ENCODE measurements at regions not wholly inside any gene's neighbourhood (a gene's known extent, or its start where the extent isn't known, plus 50 kb on each side); places are given as distances from the start of the nearest gene placed in this dataset.

DNA sequence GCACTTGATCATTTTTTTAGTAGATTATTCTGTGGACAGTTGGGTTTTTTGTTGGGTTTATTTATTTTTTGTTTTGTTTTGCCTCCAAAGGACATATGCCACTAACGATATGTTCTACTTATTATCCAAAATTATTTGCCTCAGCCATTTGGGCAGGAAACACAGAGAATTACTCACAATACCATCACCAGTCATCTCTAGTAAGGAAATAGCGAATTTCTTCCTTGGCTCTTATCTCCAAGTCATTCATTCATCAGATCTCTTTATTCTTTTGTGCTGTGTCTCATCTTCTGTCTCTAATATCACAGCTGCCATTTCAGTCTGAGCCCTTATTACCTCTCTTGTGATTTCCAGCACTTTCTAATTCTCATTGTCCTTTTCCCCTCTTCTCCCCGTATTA, 130.4 kb upstream of the SMLR1 start:
- Mint-ChIP-seq H3K27me3 (no peaks in the 10 kb centered on the region), H3K4me3 (ENCODE audit: low read depth) (no peak overlapping the region), H3K27ac (no peak overlapping the region), H3K9me3 (ENCODE audit: low read depth) (no peaks in the 10 kb centered on the region), H3K4me1 (ENCODE audit: low read depth) (no peaks in the 10 kb centered on the region), H3K36me3 (ENCODE audit: insufficient read depth) (no peaks in the 10 kb centered on the region)
- no peak for DNase-seq (ENCODE audit: low spot score, unreplicated experiment)
- TF ChIP-seq, protein P1, sequence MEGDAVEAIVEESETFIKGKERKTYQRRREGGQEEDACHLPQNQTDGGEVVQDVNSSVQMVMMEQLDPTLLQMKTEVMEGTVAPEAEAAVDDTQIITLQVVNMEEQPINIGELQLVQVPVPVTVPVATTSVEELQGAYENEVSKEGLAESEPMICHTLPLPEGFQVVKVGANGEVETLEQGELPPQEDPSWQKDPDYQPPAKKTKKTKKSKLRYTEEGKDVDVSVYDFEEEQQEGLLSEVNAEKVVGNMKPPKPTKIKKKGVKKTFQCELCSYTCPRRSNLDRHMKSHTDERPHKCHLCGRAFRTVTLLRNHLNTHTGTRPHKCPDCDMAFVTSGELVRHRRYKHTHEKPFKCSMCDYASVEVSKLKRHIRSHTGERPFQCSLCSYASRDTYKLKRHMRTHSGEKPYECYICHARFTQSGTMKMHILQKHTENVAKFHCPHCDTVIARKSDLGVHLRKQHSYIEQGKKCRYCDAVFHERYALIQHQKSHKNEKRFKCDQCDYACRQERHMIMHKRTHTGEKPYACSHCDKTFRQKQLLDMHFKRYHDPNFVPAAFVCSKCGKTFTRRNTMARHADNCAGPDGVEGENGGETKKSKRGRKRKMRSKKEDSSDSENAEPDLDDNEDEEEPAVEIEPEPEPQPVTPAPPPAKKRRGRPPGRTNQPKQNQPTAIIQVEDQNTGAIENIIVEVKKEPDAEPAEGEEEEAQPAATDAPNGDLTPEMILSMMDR (IDR thresholded peaks at IDR 0.05; ENCODE audit: unreplicated experiment) = no peak

DNA sequence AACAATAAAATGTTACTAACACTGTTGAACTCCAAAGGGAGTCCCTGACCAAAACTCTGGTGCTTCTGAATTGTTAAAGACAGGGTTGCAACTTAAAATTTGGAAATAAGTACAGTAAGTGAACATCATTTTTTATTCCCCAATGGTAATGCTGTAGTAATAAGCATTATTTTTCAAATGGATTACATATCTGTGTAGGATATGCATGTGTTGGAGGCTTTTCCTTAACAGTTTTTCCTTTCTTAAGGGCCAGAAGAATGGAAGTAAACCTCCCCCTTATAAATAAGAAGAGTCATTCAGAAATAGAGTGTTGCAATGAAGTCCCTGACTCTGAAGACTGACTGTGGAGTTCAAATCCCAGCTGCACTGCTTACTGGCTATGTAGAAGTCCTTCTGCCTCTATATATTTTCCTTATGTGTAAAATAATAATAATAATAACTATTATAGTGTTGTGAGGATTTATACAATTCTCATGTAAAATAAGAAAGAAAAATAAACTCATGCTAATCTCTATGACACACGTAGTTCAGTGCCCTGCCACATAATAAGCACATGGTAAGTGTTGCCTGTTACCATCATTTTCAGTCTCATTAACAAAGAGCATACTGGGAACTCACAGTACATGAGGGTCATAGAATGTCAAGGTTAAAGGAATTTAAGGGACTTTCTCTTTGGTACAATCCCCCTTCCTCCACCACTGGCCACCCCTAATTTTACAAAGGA, 129.8 kb upstream of the SMLR1 start:
- TF ChIP-seq, protein P1 (IDR thresholded peaks at IDR 0.05; ENCODE audit: unreplicated experiment) = no peak
- Mint-ChIP-seq H3K27ac (no peak overlapping the region), H3K36me3 (ENCODE audit: insufficient read depth) (no peaks in the 10 kb centered on the region), H3K4me3 (ENCODE audit: low read depth) (no peak overlapping the region), H3K4me1 (ENCODE audit: low read depth) (no peaks in the 10 kb centered on the region), H3K27me3 (no peaks in the 10 kb centered on the region), H3K9me3 (ENCODE audit: low read depth) (no peaks in the 10 kb centered on the region)
- DNase-seq (ENCODE audit: low spot score, unreplicated experiment) = no peak

DNA sequence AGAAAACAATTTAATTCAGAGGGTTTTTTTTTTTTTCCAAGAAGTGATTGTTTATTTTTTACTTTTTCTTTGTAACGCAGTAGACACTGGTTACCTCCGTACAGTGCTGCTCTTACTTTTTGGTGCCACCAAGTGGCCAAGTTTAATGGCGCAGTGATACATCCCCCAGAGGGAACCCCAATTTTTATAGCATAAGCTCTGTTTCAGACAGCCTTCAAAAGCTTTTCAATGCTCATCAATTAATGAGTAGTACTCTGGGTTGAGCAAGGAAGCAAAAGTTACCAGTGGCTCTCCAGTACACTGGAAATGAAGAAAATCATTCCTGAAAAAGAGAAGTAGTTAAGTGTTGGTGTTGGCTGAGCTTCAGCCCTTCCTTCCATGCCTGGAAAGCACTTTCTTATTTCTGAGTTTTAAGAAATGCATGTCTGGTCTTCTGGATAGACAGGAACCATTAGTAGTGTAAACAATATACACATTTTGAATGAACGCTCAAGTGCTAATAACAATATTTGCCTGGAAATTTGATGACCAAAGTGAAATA, 129.1 kb upstream of the SMLR1 start:
- Mint-ChIP-seq H3K4me3 (ENCODE audit: low read depth) (no peak overlapping the region), H3K27me3 (no peaks in the 10 kb centered on the region), H3K9me3 (ENCODE audit: low read depth) (no peaks in the 10 kb centered on the region), H3K27ac (no peak overlapping the region), H3K36me3 (ENCODE audit: insufficient read depth) (no peaks in the 10 kb centered on the region), H3K4me1 (ENCODE audit: low read depth) (no peaks in the 10 kb centered on the region)
- DNase-seq (ENCODE audit: low spot score, unreplicated experiment) = peak; percentile 21
- TF ChIP-seq, protein P1 (IDR thresholded peaks at IDR 0.05; ENCODE audit: unreplicated experiment) = peak; percentile 77

DNA sequence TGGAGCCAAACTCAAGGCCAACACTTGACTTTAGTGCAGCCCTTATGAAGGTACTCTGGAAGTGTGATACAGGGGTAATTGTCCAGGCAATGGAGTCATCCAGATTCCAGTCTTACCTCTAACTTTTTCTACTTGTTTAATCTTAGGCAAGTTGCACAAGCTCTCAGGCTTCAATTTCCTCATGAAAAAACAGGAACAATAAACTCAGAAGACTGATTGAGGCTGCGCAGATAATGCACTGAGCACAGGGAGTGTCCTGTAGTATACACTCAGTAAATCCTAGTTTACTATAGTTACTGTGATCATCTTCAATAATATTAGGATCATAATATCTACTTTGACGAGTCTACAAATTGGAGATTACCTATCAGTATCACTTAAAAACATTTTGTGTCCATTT, 127.5 kb upstream of the SMLR1 start:
- Mint-ChIP-seq H3K27ac (no peak overlapping the region), H3K9me3 (ENCODE audit: low read depth) (peaks cover 8% of the 10 kb centered on the region), H3K4me1 (ENCODE audit: low read depth) (no peaks in the 10 kb centered on the region), H3K36me3 (ENCODE audit: insufficient read depth) (no peaks in the 10 kb centered on the region), H3K4me3 (ENCODE audit: low read depth) (no peak overlapping the region), H3K27me3 (no peaks in the 10 kb centered on the region)
- DNase-seq (ENCODE audit: low spot score, unreplicated experiment) = no peak
- TF ChIP-seq, protein P1 (IDR thresholded peaks at IDR 0.05; ENCODE audit: unreplicated experiment) = no peak

DNA sequence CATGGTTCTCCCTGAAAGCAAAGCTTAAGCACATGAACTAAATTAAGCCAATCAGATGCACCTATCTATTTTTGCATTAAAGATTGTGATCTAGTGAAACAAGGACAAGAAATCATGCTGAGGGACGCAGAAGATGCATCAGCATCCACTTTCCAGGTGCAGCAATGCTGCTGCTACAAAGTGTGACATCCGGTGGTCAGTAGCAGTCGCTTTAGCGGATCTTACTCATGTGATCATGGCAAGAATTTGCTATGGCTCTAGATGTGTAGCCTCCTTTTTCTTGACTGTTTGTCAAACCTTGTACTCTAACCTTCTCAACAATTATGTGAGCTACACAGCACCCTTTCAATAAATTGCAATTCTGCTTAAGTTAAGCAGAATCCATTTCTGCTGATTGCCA, 126.8 kb upstream of the SMLR1 start:
- H3K4me3 Mint-ChIP-seq (ENCODE audit: low read depth) = no peak overlapping the region
- H3K9me3 Mint-ChIP-seq (ENCODE audit: low read depth) = peaks cover 13% of the 10 kb centered on the region
- H3K36me3 Mint-ChIP-seq (ENCODE audit: insufficient read depth) = no peaks in the 10 kb centered on the region
- DNase-seq (ENCODE audit: low spot score, unreplicated experiment) = no peak
- no peaks in the 10 kb centered on the region for H3K27me3 Mint-ChIP-seq
- H3K4me1 Mint-ChIP-seq (ENCODE audit: low read depth) = no peaks in the 10 kb centered on the region
- H3K27ac Mint-ChIP-seq = no peak overlapping the region
- TF ChIP-seq, protein P1 (IDR thresholded peaks at IDR 0.05; ENCODE audit: unreplicated experiment) = no peak
